Left colon (tissue), 2 donors: ENCODE measurements at regions not wholly inside any gene's neighbourhood (a gene's known extent, or its start where the extent isn't known, plus 50 kb on each side); places are given as distances from the start of the nearest gene placed in this dataset.
"Not testable (repeated sequence)": the region's sequence is repeated elsewhere in the genome, so short reads cannot be mapped to it uniquely, and the experiment has no call there.

Source experiments
- ATAC-seq: fragments of 200-7000 bp; cut with Tn5 transposase; one replicate; pipeline ENCODE4 v1.9.1; 2020; ENCODE audit warnings: mild to moderate bottlenecking, moderate library complexity
- DNase-seq, 2 donors: peaks; one replicate each; pipeline ENCODE4 v3.0.0-alpha.2; 2020
- intact Hi-C, 2 donors: fragments of 100-400 bp; cut with DNase I in 1 of 2; cut with micrococcal nuclease in 1 of 2; formaldehyde crosslinking; loops; one replicate each; pipeline versions ENCODE4 v1.11.2 to v1.14.0; 2022; cut with DNase I, micrococcal nuclease
- donor health status: DM: no; HTN: no; CAD: no.
- donor health status: DM: yes; HTN: yes; CAD: no.

GRCh38 chr3:99344216-99344615 lies 294.2 kb upstream of the COL8A1 start:
- intact Hi-C loops, result no loop called here
- no peak for DNase-seq
- ATAC-seq, result no peak

GRCh38 chr3:99342383-99342782 lies 296.0 kb upstream of the COL8A1 start:
- DNase-seq (no peak), ATAC-seq (no peak)
- intact Hi-C loops, result no loop called here

GRCh38 chr3:99339222-99339621 lies 299.2 kb upstream of the COL8A1 start:
- ATAC-seq, result no peak
- intact Hi-C loops, result no loop called here
- no peak for DNase-seq

GRCh38 chr3:99332718-99333117 lies 305.7 kb upstream of the COL8A1 start:
- intact Hi-C loops, result no loop called here
- DNase-seq (no peak), ATAC-seq (no peak)

- DNase-seq (no peak), ATAC-seq (no peak)
- intact Hi-C loops, result no loop called here
These were observed 306.1 kb upstream of the COL8A1 start for GRCh38 chr3:99332276-99332675.

- intact Hi-C loops, result no loop called here
These were observed 307.4 kb upstream of the COL8A1 start for GRCh38 chr3:99330924-99331532.

GRCh38 chr3:99330281-99330680 lies 308.1 kb upstream of the COL8A1 start:
- ATAC-seq, result no peak

More at GRCh38 chr3:99330924-99331532, 307.4 kb upstream of the COL8A1 start:
- DNase-seq (no peak), ATAC-seq (no peak)

GRCh38 chr3:99325402-99325801 lies 313.0 kb upstream of the COL8A1 start:
- intact Hi-C loops, result no loop called here
- ATAC-seq (no peak), DNase-seq (no peak)

More at GRCh38 chr3:99330281-99330680, 308.1 kb upstream of the COL8A1 start:
- no peak for DNase-seq
- intact Hi-C loops, result no loop called here

- peak; percentile 6 to 27 for DNase-seq
- intact Hi-C loops, result no loop called here
- ATAC-seq, result peak; percentile 82
These were observed 313.7 kb upstream of the COL8A1 start for GRCh38 chr3:99324636-99325203.

GRCh38 chr3:99323940-99324339 lies 314.5 kb upstream of the COL8A1 start:
- DNase-seq, result no peak
- intact Hi-C loops, result no loop called here
- ATAC-seq, result no peak

GRCh38 chr3:99322551-99322950 lies 315.8 kb upstream of the COL8A1 start:
- no peak for ATAC-seq

GRCh38 chr3:99321261-99321660 lies 317.1 kb upstream of the COL8A1 start:
- no peak for ATAC-seq
- DNase-seq, result no peak
- intact Hi-C loops, result no loop called here

More at GRCh38 chr3:99322551-99322950, 315.8 kb upstream of the COL8A1 start:
- intact Hi-C loops, result no loop called here
- DNase-seq, result no peak

GRCh38 chr3:99319961-99320360 lies 318.4 kb upstream of the COL8A1 start:
- intact Hi-C loops, result no loop called here
- DNase-seq (no peak), ATAC-seq (no peak)

- intact Hi-C loops, result no loop called here
- ATAC-seq, result no peak
- DNase-seq, result no peak
These were observed 318.9 kb upstream of the COL8A1 start for GRCh38 chr3:99319450-99319849.

- no peak for DNase-seq
- ATAC-seq, result no peak
- intact Hi-C loops, result no loop called here
These were observed 321.2 kb upstream of the COL8A1 start for GRCh38 chr3:99317201-99317600.

GRCh38 chr3:99315896-99316295 lies 322.5 kb upstream of the COL8A1 start:
- intact Hi-C loops, result no loop called here
- DNase-seq (no peak), ATAC-seq (no peak)

- intact Hi-C loops, result no loop called here
- DNase-seq (no peak), ATAC-seq (no peak)
These were observed 324.9 kb upstream of the COL8A1 start for GRCh38 chr3:99313485-99313884.

GRCh38 chr3:99298661-99299060 lies 339.7 kb upstream of the COL8A1 start:
- ATAC-seq, result no peak
- intact Hi-C loops, result no loop called here
- DNase-seq, result no peak

GRCh38 chr3:99295836-99296235 lies 342.6 kb upstream of the COL8A1 start:
- intact Hi-C loops, result no loop called here
- DNase-seq (no peak), ATAC-seq (no peak)

- ATAC-seq, intact Hi-C loops: not testable (repeated sequence)
- DNase-seq, result peak; percentile 47 to 54
These were observed 344.3 kb upstream of the COL8A1 start for GRCh38 chr3:99294092-99294491.

GRCh38 chr3:99287876-99288275 lies 350.5 kb upstream of the COL8A1 start:
- intact Hi-C loops, result no loop called here
- DNase-seq (no peak), ATAC-seq (no peak)
